ENCODE measurements at regions not wholly inside any gene's neighbourhood (a gene's known extent, or its start where the extent isn't known, plus 50 kb on each side); places are given as distances from the start of the nearest gene placed in this dataset.

GRCh38 chr20:16801919-16802651 lies 53.9 kb downstream of the OTOR start:
- H3K4me1 ChIP-seq (ENCODE audit: control insufficient read depth in 1 of 2, insufficient read depth in 2 of 2, low read length in 2 of 2), result no peaks in the 10 kb centered on the region
- no peak overlapping the region for H3K27ac ChIP-seq (ENCODE audit: low read depth, low read length)
- H3K36me3 ChIP-seq (ENCODE audit: control insufficient read depth in 1 of 2, insufficient read depth in 2 of 2, low read length in 2 of 2), result no peaks in the 10 kb centered on the region
- H3K9ac ChIP-seq (ENCODE audit: low read depth in 1 of 2, low read length in 2 of 2), result no peak overlapping the region
- H3K27me3 ChIP-seq (ENCODE audit: control insufficient read depth in 1 of 2, insufficient read depth in 2 of 2, low read length in 2 of 2), result peaks cover 0 to 7% of the 10 kb centered on the region in 2 donors
- no peaks in the 10 kb centered on the region for H3K9me3 ChIP-seq (ENCODE audit: control insufficient read depth in 1 of 2, low read length in 2 of 2)
- no peak overlapping the region for H3K4me3 ChIP-seq (ENCODE audit: low read depth in 1 of 2, low read length in 2 of 2)

- no peaks in the 10 kb centered on the region for H3K36me3 ChIP-seq (ENCODE audit: control insufficient read depth in 1 of 2, insufficient read depth in 2 of 2, low read length in 2 of 2)
- no peaks in the 10 kb centered on the region for H3K4me1 ChIP-seq (ENCODE audit: control insufficient read depth in 1 of 2, insufficient read depth in 2 of 2, low read length in 2 of 2)
- H3K4me3 ChIP-seq (ENCODE audit: low read depth in 1 of 2, low read length in 2 of 2), result no peak overlapping the region
- no peaks in the 10 kb centered on the region for H3K9me3 ChIP-seq (ENCODE audit: control insufficient read depth in 1 of 2, low read length in 2 of 2)
- H3K27ac ChIP-seq (ENCODE audit: low read depth, low read length), result no peak overlapping the region
- H3K27me3 ChIP-seq (ENCODE audit: control insufficient read depth in 1 of 2, insufficient read depth in 2 of 2, low read length in 2 of 2), result peaks cover 0 to 7% of the 10 kb centered on the region in 2 donors
- no peak overlapping the region for H3K9ac ChIP-seq (ENCODE audit: low read depth in 1 of 2, low read length in 2 of 2)
These were observed 54.4 kb downstream of the OTOR start for GRCh38 chr20:16802652-16802935.

GRCh38 chr20:16803965-16804792 lies 56.0 kb downstream of the OTOR start:
- peaks cover 0 to 7% of the 10 kb centered on the region in 2 donors for H3K27me3 ChIP-seq (ENCODE audit: control insufficient read depth in 1 of 2, insufficient read depth in 2 of 2, low read length in 2 of 2)
- H3K4me1 ChIP-seq (ENCODE audit: control insufficient read depth in 1 of 2, insufficient read depth in 2 of 2, low read length in 2 of 2), result no peaks in the 10 kb centered on the region
- no peaks in the 10 kb centered on the region for H3K9me3 ChIP-seq (ENCODE audit: control insufficient read depth in 1 of 2, low read length in 2 of 2)
- no peaks in the 10 kb centered on the region for H3K36me3 ChIP-seq (ENCODE audit: control insufficient read depth in 1 of 2, insufficient read depth in 2 of 2, low read length in 2 of 2)
- H3K9ac ChIP-seq (ENCODE audit: low read depth in 1 of 2, low read length in 2 of 2), result no peak overlapping the region
- no peak overlapping the region for H3K4me3 ChIP-seq (ENCODE audit: low read depth in 1 of 2, low read length in 2 of 2)
- no peak overlapping the region for H3K27ac ChIP-seq (ENCODE audit: low read depth, low read length)

GRCh38 chr20:16804793-16805187 lies 56.6 kb downstream of the OTOR start:
- no peaks in the 10 kb centered on the region for H3K9me3 ChIP-seq (ENCODE audit: control insufficient read depth in 1 of 2, low read length in 2 of 2)
- no peak overlapping the region for H3K9ac ChIP-seq (ENCODE audit: low read depth in 1 of 2, low read length in 2 of 2)
- peaks cover 0 to 7% of the 10 kb centered on the region in 2 donors for H3K27me3 ChIP-seq (ENCODE audit: control insufficient read depth in 1 of 2, insufficient read depth in 2 of 2, low read length in 2 of 2)
- H3K4me3 ChIP-seq (ENCODE audit: low read depth in 1 of 2, low read length in 2 of 2), result no peak overlapping the region
- no peaks in the 10 kb centered on the region for H3K36me3 ChIP-seq (ENCODE audit: control insufficient read depth in 1 of 2, insufficient read depth in 2 of 2, low read length in 2 of 2)
- H3K4me1 ChIP-seq (ENCODE audit: control insufficient read depth in 1 of 2, insufficient read depth in 2 of 2, low read length in 2 of 2), result no peaks in the 10 kb centered on the region
- no peak overlapping the region for H3K27ac ChIP-seq (ENCODE audit: low read depth, low read length)

GRCh38 chr20:16806061-16806460 lies 57.9 kb downstream of the OTOR start:
- H3K27ac ChIP-seq (ENCODE audit: low read depth, low read length), result no peak overlapping the region
- no peaks in the 10 kb centered on the region for H3K36me3 ChIP-seq (ENCODE audit: control insufficient read depth in 1 of 2, insufficient read depth in 2 of 2, low read length in 2 of 2)
- no peaks in the 10 kb centered on the region for H3K4me1 ChIP-seq (ENCODE audit: control insufficient read depth in 1 of 2, insufficient read depth in 2 of 2, low read length in 2 of 2)
- H3K9ac ChIP-seq (ENCODE audit: low read depth in 1 of 2, low read length in 2 of 2), result no peak overlapping the region
- H3K4me3 ChIP-seq (ENCODE audit: low read depth in 1 of 2, low read length in 2 of 2), result no peak overlapping the region
- H3K9me3 ChIP-seq (ENCODE audit: control insufficient read depth in 1 of 2, low read length in 2 of 2), result no peaks in the 10 kb centered on the region
- peaks cover 0 to 7% of the 10 kb centered on the region in 2 donors for H3K27me3 ChIP-seq (ENCODE audit: control insufficient read depth in 1 of 2, insufficient read depth in 2 of 2, low read length in 2 of 2)

- Histone ChIP-seq H3K4me1 (ENCODE audit: control insufficient read depth in 1 of 2, insufficient read depth in 2 of 2, low read length in 2 of 2) (no peaks in the 10 kb centered on the region), H3K9ac (ENCODE audit: low read depth in 1 of 2, low read length in 2 of 2) (no peak overlapping the region), H3K9me3 (ENCODE audit: control insufficient read depth in 1 of 2, low read length in 2 of 2) (no peaks in the 10 kb centered on the region), H3K4me3 (ENCODE audit: low read depth in 1 of 2, low read length in 2 of 2) (no peak overlapping the region), H3K27ac (ENCODE audit: low read depth, low read length) (no peak overlapping the region), H3K27me3 (ENCODE audit: control insufficient read depth in 1 of 2, insufficient read depth in 2 of 2, low read length in 2 of 2) (peaks cover 0 to 7% of the 10 kb centered on the region in 2 donors), H3K36me3 (ENCODE audit: control insufficient read depth in 1 of 2, insufficient read depth in 2 of 2, low read length in 2 of 2) (no peaks in the 10 kb centered on the region)
These were observed 58.7 kb downstream of the OTOR start for GRCh38 chr20:16806886-16807285.

GRCh38 chr20:16808796-16809195 lies 60.6 kb downstream of the OTOR start:
- no peaks in the 10 kb centered on the region for H3K36me3 ChIP-seq (ENCODE audit: control insufficient read depth in 1 of 2, insufficient read depth in 2 of 2, low read length in 2 of 2)
- H3K4me1 ChIP-seq (ENCODE audit: control insufficient read depth in 1 of 2, insufficient read depth in 2 of 2, low read length in 2 of 2), result no peaks in the 10 kb centered on the region
- peaks cover 0 to 7% of the 10 kb centered on the region in 2 donors for H3K27me3 ChIP-seq (ENCODE audit: control insufficient read depth in 1 of 2, insufficient read depth in 2 of 2, low read length in 2 of 2)
- H3K9ac ChIP-seq (ENCODE audit: low read depth in 1 of 2, low read length in 2 of 2), result no peak overlapping the region
- H3K27ac ChIP-seq (ENCODE audit: low read depth, low read length), result no peak overlapping the region
- H3K4me3 ChIP-seq (ENCODE audit: low read depth in 1 of 2, low read length in 2 of 2), result no peak overlapping the region
- no peaks in the 10 kb centered on the region for H3K9me3 ChIP-seq (ENCODE audit: control insufficient read depth in 1 of 2, low read length in 2 of 2)

- Histone ChIP-seq H3K36me3 (ENCODE audit: control insufficient read depth in 1 of 2, insufficient read depth in 2 of 2, low read length in 2 of 2) (no peaks in the 10 kb centered on the region), H3K9ac (ENCODE audit: low read depth in 1 of 2, low read length in 2 of 2) (no peak overlapping the region), H3K9me3 (ENCODE audit: control insufficient read depth in 1 of 2, low read length in 2 of 2) (no peaks in the 10 kb centered on the region), H3K4me1 (ENCODE audit: control insufficient read depth in 1 of 2, insufficient read depth in 2 of 2, low read length in 2 of 2) (no peaks in the 10 kb centered on the region), H3K4me3 (ENCODE audit: low read depth in 1 of 2, low read length in 2 of 2) (no peak overlapping the region), H3K27ac (ENCODE audit: low read depth, low read length) (no peak overlapping the region), H3K27me3 (ENCODE audit: control insufficient read depth in 1 of 2, insufficient read depth in 2 of 2, low read length in 2 of 2) (peaks cover 0 to 2% of the 10 kb centered on the region in 2 donors)
These were observed 62.1 kb downstream of the OTOR start for GRCh38 chr20:16810216-16810615.

- Histone ChIP-seq H3K36me3 (ENCODE audit: control insufficient read depth in 1 of 2, insufficient read depth in 2 of 2, low read length in 2 of 2) (no peaks in the 10 kb centered on the region), H3K4me3 (ENCODE audit: low read depth in 1 of 2, low read length in 2 of 2) (no peak overlapping the region), H3K9me3 (ENCODE audit: control insufficient read depth in 1 of 2, low read length in 2 of 2) (no peaks in the 10 kb centered on the region), H3K27me3 (ENCODE audit: control insufficient read depth in 1 of 2, insufficient read depth in 2 of 2, low read length in 2 of 2) (no peaks in the 10 kb centered on the region), H3K9ac (ENCODE audit: low read depth in 1 of 2, low read length in 2 of 2) (no peak overlapping the region), H3K27ac (ENCODE audit: low read depth, low read length) (no peak overlapping the region), H3K4me1 (ENCODE audit: control insufficient read depth in 1 of 2, insufficient read depth in 2 of 2, low read length in 2 of 2) (no peaks in the 10 kb centered on the region)
These were observed 68.0 kb downstream of the OTOR start for GRCh38 chr20:16816192-16816591.

GRCh38 chr20:16819483-16819882 lies 71.3 kb downstream of the OTOR start:
- no peak overlapping the region for H3K9ac ChIP-seq (ENCODE audit: low read depth in 1 of 2, low read length in 2 of 2)
- H3K36me3 ChIP-seq (ENCODE audit: control insufficient read depth in 1 of 2, insufficient read depth in 2 of 2, low read length in 2 of 2), result no peaks in the 10 kb centered on the region
- no peak overlapping the region for H3K27ac ChIP-seq (ENCODE audit: low read depth, low read length)
- H3K4me3 ChIP-seq (ENCODE audit: low read depth in 1 of 2, low read length in 2 of 2), result no peak overlapping the region
- no peaks in the 10 kb centered on the region for H3K27me3 ChIP-seq (ENCODE audit: control insufficient read depth in 1 of 2, insufficient read depth in 2 of 2, low read length in 2 of 2)
- no peaks in the 10 kb centered on the region for H3K9me3 ChIP-seq (ENCODE audit: control insufficient read depth in 1 of 2, low read length in 2 of 2)
- no peaks in the 10 kb centered on the region for H3K4me1 ChIP-seq (ENCODE audit: control insufficient read depth in 1 of 2, insufficient read depth in 2 of 2, low read length in 2 of 2)
